SU-DHL-6 (cell line): ENCODE measurements at regions not wholly inside any gene's neighbourhood (a gene's known extent, or its start where the extent isn't known, plus 50 kb on each side); places are given as distances from the start of the nearest gene placed in this dataset.

ENCODE experiments used
- EZH2phosphoT487 ChIP-seq: fragments of 200-600 bp; sonication (generic), shearing (Covaris generic); conservative IDR thresholded peaks from 2 replicates; pipeline ENCODE4 v1.6.1; 2018; ENCODE audit warnings: mild to moderate bottlenecking, antibody characterized with exemption, low read length, moderate library complexity, mixed read lengths
- TF ChIP-seq, protein P1 (sequence below): fragments of 200-600 bp; sonication (generic); IDR thresholded peaks from one replicate; pipeline ENCODE4 v1.5.1; 2017; ENCODE audit warnings: antibody characterized with exemption, mild to moderate bottlenecking, low read length, moderate library complexity; ENCODE audit not compliant: insufficient read depth, poor library complexity, severe bottlenecking

DNA sequence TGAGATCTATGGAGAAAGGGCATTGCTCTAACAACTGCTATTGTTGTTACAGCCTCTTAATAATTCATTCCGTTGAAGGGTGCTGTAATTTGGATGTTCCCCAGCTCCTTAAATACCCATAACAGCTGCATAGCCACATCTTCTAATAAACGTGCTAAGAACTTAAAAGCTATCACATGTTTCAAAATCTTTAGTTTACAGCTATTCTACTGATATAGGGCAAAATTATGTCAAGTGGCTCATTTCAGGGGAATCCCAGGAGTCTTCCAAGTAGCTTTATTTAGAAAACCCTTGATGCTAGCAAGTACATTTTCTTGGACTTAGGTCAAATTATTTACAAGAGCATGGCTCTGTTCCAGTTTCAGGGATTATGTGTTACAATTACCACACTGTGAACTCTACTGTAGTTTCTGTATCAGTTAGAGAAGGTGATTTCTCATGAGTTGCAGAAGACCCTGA, 990.4 kb upstream of the ACO1 start:
- TF ChIP-seq, protein P1, sequence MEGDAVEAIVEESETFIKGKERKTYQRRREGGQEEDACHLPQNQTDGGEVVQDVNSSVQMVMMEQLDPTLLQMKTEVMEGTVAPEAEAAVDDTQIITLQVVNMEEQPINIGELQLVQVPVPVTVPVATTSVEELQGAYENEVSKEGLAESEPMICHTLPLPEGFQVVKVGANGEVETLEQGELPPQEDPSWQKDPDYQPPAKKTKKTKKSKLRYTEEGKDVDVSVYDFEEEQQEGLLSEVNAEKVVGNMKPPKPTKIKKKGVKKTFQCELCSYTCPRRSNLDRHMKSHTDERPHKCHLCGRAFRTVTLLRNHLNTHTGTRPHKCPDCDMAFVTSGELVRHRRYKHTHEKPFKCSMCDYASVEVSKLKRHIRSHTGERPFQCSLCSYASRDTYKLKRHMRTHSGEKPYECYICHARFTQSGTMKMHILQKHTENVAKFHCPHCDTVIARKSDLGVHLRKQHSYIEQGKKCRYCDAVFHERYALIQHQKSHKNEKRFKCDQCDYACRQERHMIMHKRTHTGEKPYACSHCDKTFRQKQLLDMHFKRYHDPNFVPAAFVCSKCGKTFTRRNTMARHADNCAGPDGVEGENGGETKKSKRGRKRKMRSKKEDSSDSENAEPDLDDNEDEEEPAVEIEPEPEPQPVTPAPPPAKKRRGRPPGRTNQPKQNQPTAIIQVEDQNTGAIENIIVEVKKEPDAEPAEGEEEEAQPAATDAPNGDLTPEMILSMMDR, result no peak
- TF ChIP-seq EZH2phosphoT487, result no peak
